ENCODE measurements at regions not wholly inside any gene's neighbourhood (a gene's known extent, or its start where the extent isn't known, plus 50 kb on each side); places are given as distances from the start of the nearest gene placed in this dataset.

DNA sequence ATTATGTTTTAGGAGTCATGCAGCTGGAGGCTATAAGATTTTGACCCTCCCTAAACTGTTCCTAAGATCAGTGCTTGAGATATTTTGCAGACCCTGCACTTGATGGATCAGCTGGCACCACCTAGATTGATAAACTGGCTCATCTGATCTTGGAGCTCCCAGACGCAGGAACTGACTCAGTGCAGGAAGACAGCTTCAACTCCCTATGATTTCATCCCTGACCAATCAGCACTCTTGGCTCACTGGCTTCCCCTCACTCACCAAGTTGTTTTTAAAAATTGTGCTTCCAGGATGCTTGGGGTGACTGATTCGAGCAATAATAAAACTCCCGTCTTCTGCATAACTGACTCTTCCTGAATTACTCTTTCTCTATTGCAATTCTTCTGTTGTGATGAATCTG is 637.5 kb upstream of the FAT3 start:
- TF ChIP-seq, protein P1, sequence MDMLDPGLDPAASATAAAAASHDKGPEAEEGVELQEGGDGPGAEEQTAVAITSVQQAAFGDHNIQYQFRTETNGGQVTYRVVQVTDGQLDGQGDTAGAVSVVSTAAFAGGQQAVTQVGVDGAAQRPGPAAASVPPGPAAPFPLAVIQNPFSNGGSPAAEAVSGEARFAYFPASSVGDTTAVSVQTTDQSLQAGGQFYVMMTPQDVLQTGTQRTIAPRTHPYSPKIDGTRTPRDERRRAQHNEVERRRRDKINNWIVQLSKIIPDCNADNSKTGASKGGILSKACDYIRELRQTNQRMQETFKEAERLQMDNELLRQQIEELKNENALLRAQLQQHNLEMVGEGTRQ (IDR thresholded peaks at IDR 0.05; ENCODE audit: low read depth, low read length): no peak
- TF ChIP-seq, protein P2, sequence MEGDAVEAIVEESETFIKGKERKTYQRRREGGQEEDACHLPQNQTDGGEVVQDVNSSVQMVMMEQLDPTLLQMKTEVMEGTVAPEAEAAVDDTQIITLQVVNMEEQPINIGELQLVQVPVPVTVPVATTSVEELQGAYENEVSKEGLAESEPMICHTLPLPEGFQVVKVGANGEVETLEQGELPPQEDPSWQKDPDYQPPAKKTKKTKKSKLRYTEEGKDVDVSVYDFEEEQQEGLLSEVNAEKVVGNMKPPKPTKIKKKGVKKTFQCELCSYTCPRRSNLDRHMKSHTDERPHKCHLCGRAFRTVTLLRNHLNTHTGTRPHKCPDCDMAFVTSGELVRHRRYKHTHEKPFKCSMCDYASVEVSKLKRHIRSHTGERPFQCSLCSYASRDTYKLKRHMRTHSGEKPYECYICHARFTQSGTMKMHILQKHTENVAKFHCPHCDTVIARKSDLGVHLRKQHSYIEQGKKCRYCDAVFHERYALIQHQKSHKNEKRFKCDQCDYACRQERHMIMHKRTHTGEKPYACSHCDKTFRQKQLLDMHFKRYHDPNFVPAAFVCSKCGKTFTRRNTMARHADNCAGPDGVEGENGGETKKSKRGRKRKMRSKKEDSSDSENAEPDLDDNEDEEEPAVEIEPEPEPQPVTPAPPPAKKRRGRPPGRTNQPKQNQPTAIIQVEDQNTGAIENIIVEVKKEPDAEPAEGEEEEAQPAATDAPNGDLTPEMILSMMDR (conservative IDR thresholded peaks at IDR 0.05; ENCODE audit: low read depth, low read length): no peak
- TF ChIP-seq BHLHE40 (IDR thresholded peaks at IDR 0.05; ENCODE audit: low read depth, low read length) (no peak), CEBPB (IDR thresholded peaks at IDR 0.05; ENCODE audit: low read depth, low read length) (no peak), MXI1 (IDR thresholded peaks at IDR 0.05; ENCODE audit: borderline replicate concordance, low read depth, low read length) (no peak), POLR2A (IDR thresholded peaks at IDR 0.05; ENCODE audit: low read depth, low read length) (no peak), MAZ (IDR thresholded peaks at IDR 0.05; ENCODE audit: borderline replicate concordance, low read depth, low read length) (no peak), MAFK (IDR thresholded peaks at IDR 0.05; ENCODE audit: low read depth, low read length) (no peak), RCOR1 (IDR thresholded peaks at IDR 0.05; ENCODE audit: insufficient replicate concordance, low read length) (no peak), RAD21 (IDR thresholded peaks at IDR 0.05; ENCODE audit: low read length) (no peak), FOS (IDR thresholded peaks at IDR 0.05; ENCODE audit: low read depth, low read length) (no peak)

Data from IMR-90 (cell line).